Activated B cell treated with CpG ODN at 0.5 μM for 24 hours (primary cell): ENCODE measurements at regions not wholly inside any gene's neighbourhood (a gene's known extent, or its start where the extent isn't known, plus 50 kb on each side); places are given as distances from the start of the nearest gene placed in this dataset.
"Not testable (repeated sequence)": the region's sequence is repeated elsewhere in the genome, so short reads cannot be mapped to it uniquely, and the experiment has no call there.

Experiments
- ATAC-seq: fragments of 200-7000 bp; cut with Tn5 transposase; one replicate; pipeline ENCODE4 v1.10.0; 2021; ENCODE audit warnings: low read depth, mild to moderate bottlenecking, moderate library complexity
- CTCF ChIA-PET: fragments of 350-600 bp; sonication (Branson Sonifier 250); formaldehyde crosslinking; loops from one replicate; lab custom pipeline; 2021; ENCODE audit warnings: antibody characterized with exemption; lab: Charles Lee
- POLR2A ChIA-PET: fragments of 350-600 bp; sonication (Branson Sonifier 250); formaldehyde crosslinking; loops from one replicate; lab custom pipeline; 2021; ENCODE audit warnings: antibody characterized with exemption; lab: Charles Lee
- DNase-seq: peaks from one replicate; pipeline ENCODE4 v3.0.0; 2022
- H3K27ac Mint-ChIP-seq: one replicate; pipeline ENCODE4 v1.8.0; 2020; ENCODE audit warnings: mixed read lengths
- H3K27me3 Mint-ChIP-seq: one replicate; pipeline ENCODE4 v1.8.0; 2021; ENCODE audit warnings: mixed read lengths
- H3K36me3 Mint-ChIP-seq: one replicate; pipeline ENCODE4 v1.8.0; 2021; ENCODE audit warnings: low read depth, mixed read lengths
- H3K4me1 Mint-ChIP-seq: one replicate; pipeline ENCODE4 v1.8.0; 2021; ENCODE audit warnings: mixed read lengths
- H3K4me3 Mint-ChIP-seq: one replicate; pipeline ENCODE4 v1.8.0; 2020; ENCODE audit warnings: mild to moderate bottlenecking, mixed read lengths
- H3K9me3 Mint-ChIP-seq: one replicate; pipeline ENCODE4 v1.8.0; 2020; ENCODE audit warnings: mixed read lengths
- intact Hi-C: fragments of 100-400 bp; cut with micrococcal nuclease; formaldehyde crosslinking; loops from one replicate; pipeline ENCODE4 v1.15.1; 2024
- TF ChIP-seq, protein P1 (sequence below): fragments of 200-600 bp; IDR thresholded peaks from one replicate; pipeline ENCODE4 v1.8.0; 2022; ENCODE audit warnings: antibody characterized with exemption, mild to moderate bottlenecking

DNA sequence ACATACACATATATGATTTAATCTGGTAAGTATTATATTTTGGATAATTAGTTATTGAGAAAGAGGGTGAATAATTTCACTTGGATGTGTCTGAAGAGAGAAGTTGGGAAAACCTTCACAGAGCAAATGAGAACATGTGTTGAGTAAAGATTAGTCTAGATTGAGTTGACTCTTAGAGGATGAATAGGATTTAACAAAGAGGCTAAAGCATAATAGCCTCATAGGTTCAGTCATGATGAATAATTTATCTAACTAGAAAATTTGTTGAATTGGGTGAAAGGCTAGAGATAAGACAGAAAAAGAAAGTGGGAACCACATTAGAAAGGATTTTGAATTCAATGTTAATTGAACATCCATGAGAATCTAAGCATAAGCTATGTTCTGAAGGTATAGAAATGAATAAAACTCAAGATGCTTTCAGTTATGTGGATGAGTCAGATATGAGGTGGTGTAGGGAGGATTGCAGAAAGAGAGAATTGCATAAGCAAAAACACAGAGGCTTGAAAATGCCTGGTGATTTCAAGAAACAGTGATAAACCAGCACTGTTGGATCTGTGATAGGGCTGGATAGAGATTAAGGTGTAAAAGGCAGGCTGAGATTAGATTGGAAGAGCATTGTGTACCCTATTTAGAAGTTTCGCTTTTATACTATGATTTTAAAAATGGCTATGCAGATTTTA, 207.6 kb upstream of the NR3C2 start:
- ATAC-seq, result no peak

DNA sequence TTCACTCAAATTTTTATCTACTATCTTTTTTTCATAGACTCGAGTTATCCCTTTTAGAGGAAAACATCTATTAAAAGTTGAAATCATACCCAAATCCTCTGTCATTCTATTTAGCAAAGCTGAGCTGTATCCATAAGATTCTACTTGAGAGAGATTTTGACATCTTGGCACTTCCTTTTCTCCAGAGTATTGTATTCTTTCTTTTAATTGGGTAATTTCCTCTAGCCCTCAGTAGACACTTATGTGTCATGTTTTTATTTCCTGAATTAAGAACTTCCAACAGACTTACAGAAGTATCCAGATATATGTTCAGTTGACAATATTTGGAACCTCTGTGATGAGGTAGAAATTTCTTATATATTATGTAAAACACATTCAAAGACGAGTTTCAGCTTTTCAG, 201.6 kb upstream of the NR3C2 start:
- ChIA-PET CTCF (no interaction called here), POLR2A (no interaction called here)
- TF ChIP-seq, protein P1, sequence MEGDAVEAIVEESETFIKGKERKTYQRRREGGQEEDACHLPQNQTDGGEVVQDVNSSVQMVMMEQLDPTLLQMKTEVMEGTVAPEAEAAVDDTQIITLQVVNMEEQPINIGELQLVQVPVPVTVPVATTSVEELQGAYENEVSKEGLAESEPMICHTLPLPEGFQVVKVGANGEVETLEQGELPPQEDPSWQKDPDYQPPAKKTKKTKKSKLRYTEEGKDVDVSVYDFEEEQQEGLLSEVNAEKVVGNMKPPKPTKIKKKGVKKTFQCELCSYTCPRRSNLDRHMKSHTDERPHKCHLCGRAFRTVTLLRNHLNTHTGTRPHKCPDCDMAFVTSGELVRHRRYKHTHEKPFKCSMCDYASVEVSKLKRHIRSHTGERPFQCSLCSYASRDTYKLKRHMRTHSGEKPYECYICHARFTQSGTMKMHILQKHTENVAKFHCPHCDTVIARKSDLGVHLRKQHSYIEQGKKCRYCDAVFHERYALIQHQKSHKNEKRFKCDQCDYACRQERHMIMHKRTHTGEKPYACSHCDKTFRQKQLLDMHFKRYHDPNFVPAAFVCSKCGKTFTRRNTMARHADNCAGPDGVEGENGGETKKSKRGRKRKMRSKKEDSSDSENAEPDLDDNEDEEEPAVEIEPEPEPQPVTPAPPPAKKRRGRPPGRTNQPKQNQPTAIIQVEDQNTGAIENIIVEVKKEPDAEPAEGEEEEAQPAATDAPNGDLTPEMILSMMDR, result no peak
- DNase-seq (no peak), ATAC-seq (no peak)
- Mint-ChIP-seq H3K4me1 (no peaks in the 10 kb centered on the region), H3K36me3 (no peaks in the 10 kb centered on the region), H3K27ac (no peak overlapping the region), H3K27me3 (no peaks in the 10 kb centered on the region), H3K4me3 (no peak overlapping the region), H3K9me3 (peaks cover 4% of the 10 kb centered on the region)
- intact Hi-C loops, result no loop called here

More for the DNA sequence above, 207.6 kb upstream of the NR3C2 start:
- ChIA-PET POLR2A (no interaction called here), CTCF (no interaction called here)
- no peak overlapping the region for H3K27ac Mint-ChIP-seq
- H3K36me3 Mint-ChIP-seq, result no peaks in the 10 kb centered on the region
- intact Hi-C loops, result no loop called here
- no peaks in the 10 kb centered on the region for H3K9me3 Mint-ChIP-seq
- H3K27me3 Mint-ChIP-seq, result no peaks in the 10 kb centered on the region
- no peaks in the 10 kb centered on the region for H3K4me1 Mint-ChIP-seq
- TF ChIP-seq, protein P1, result no peak
- H3K4me3 Mint-ChIP-seq, result no peak overlapping the region
- DNase-seq, result no peak

GRCh38 chr4:148642907-148643306, 200.7 kb upstream of the NR3C2 start:
- no peak overlapping the region for H3K27ac Mint-ChIP-seq
- intact Hi-C loops, result no loop called here
- ATAC-seq, result no peak
- no peak for DNase-seq
- no peaks in the 10 kb centered on the region for H3K27me3 Mint-ChIP-seq
- no peak overlapping the region for H3K4me3 Mint-ChIP-seq
- H3K4me1 Mint-ChIP-seq, result no peaks in the 10 kb centered on the region
- peaks cover 7% of the 10 kb centered on the region for H3K9me3 Mint-ChIP-seq
- POLR2A ChIA-PET, result no interaction called here
- TF ChIP-seq, protein P1, result no peak
- H3K36me3 Mint-ChIP-seq, result no peaks in the 10 kb centered on the region
- CTCF ChIA-PET, result no interaction called here

DNA sequence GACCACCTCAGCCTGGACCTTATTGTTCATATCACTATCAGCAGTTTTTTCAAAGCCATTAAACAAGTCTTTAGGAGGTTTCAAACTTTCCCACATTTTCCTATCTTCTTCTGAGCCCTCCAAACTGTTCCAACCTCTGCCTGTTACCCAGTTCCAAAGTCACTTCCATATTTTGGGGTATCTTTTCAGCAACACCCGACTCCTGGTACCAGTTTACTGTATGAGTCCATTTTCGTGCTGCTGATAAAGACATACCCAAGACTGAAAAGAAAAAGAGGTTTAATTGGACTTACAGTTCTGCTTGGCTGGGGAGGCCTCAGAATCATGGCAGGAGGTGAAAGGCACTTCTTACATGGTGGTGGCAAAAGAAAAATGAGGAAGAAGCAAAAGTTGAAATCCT, 195.9 kb upstream of the NR3C2 start:
- DNase-seq, H3K27me3 Mint-ChIP-seq, H3K36me3 Mint-ChIP-seq, intact Hi-C loops, ATAC-seq, POLR2A ChIA-PET, H3K4me3 Mint-ChIP-seq, CTCF ChIA-PET, H3K27ac Mint-ChIP-seq, H3K4me1 Mint-ChIP-seq: not testable (repeated sequence)
- peaks cover 16% of the 10 kb centered on the region for H3K9me3 Mint-ChIP-seq

DNA sequence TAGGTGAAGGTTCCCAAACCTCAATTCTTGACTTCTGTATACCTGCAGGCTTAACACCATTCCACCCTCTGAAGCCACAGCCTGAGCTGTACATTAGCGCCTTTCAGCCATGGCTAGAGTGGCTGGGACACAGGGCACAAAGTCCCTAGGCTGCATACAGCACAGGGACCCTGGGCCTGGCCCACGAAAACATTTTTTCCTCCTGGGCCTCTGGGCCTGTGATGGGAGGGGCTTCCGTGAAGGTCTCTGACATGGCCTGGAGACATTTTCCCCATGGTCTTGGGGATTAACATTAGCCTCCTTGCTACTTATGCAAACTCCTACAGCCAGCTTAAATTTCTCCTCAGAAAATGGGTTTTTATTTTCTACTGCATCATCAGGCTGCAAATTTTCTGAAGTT, 195.2 kb upstream of the NR3C2 start:
- intact Hi-C loops, H3K27ac Mint-ChIP-seq, H3K4me1 Mint-ChIP-seq, H3K4me3 Mint-ChIP-seq, ATAC-seq, DNase-seq, H3K27me3 Mint-ChIP-seq, CTCF ChIA-PET, H3K36me3 Mint-ChIP-seq, POLR2A ChIA-PET: not testable (repeated sequence)
- peaks cover 16% of the 10 kb centered on the region for H3K9me3 Mint-ChIP-seq

DNA sequence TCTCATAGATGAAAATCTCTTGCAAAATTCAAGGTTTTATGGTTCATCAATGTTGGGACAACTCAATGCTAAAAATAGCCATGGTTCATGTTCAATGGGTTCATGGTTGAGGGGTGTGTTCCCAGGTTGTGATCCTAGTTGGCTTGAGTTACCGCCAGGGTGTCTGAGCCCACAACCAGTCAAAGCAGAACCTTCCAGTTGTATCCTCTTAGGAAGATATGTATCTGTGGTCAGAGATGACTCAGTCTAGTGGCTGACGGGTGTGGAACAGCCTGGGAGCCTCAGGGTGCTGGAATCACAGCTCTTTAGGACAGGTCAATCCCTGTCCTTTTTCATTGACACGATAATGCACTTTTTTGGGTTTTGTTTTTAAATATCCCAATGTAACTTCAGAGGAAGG, 192.3 kb upstream of the NR3C2 start:
- DNase-seq, result no peak
- H3K4me3 Mint-ChIP-seq, result no peak overlapping the region
- intact Hi-C loops, result no loop called here

More for the DNA sequence above, 192.3 kb upstream of the NR3C2 start:
- H3K27ac Mint-ChIP-seq, result no peak overlapping the region
- TF ChIP-seq, protein P1, result no peak
- H3K36me3 Mint-ChIP-seq, result peaks cover 2% of the 10 kb centered on the region
- H3K9me3 Mint-ChIP-seq, result peaks cover 16% of the 10 kb centered on the region
- ChIA-PET POLR2A (no interaction called here), CTCF (no interaction called here)
- no peaks in the 10 kb centered on the region for H3K4me1 Mint-ChIP-seq
- ATAC-seq, result no peak
- no peaks in the 10 kb centered on the region for H3K27me3 Mint-ChIP-seq
